ENCODE measurements at regions not wholly inside any gene's neighbourhood (a gene's known extent, or its start where the extent isn't known, plus 50 kb on each side); places are given as distances from the start of the nearest gene placed in this dataset.

- H2AFZ ChIP-seq (ENCODE audit: control insufficient read depth, low read depth, low read length): no peak overlapping the region
- no peak overlapping the region for H3K27ac ChIP-seq (ENCODE audit: control insufficient read depth, insufficient read depth)
- no peak for FAIRE-seq
- in situ Hi-C loops (cut with MboI) (no loop called here), intact Hi-C loops (cut with micrococcal nuclease; ENCODE audit: unreplicated experiment) (no loop called here)
- H3K4me3 ChIP-seq: no peak overlapping the region
- no peaks in the 10 kb centered on the region for H3K9me3 ChIP-seq (replicated peaks; ENCODE audit: control insufficient read depth, insufficient read depth, low read length)
- CTCF ChIA-PET: no interaction called here
- no peak overlapping the region for H3K4me2 ChIP-seq (ENCODE audit: control insufficient read depth, insufficient read depth)
- H3K79me2 ChIP-seq (ENCODE audit: control insufficient read depth, insufficient read depth, low read length): no peaks in the 10 kb centered on the region
- SMC1A ChIA-PET (ENCODE audit: uncharacterized antibody, unreplicated experiment): no interaction called here
- H3K4me1 ChIP-seq (ENCODE audit: control insufficient read depth, insufficient read depth, low read length): no peaks in the 10 kb centered on the region
- no peak for DNase-seq (ENCODE audit: low read depth, low spot score)
- no peaks in the 10 kb centered on the region; a peak in 1 of 4 replicates for H3K27me3 ChIP-seq (replicated peaks in 1 of 2; ENCODE audit: control insufficient read depth in 2 of 2, insufficient read depth in 2 of 2, low read length in 1 of 2)
- TF ChIP-seq SREBF1 (IDR thresholded peaks at IDR 0.05; ENCODE audit: low read length) (no peak), TCF12 (IDR thresholded peaks at IDR 0.05; ENCODE audit: low read depth, low read length) (no peak)
- ATAC-seq: no peak
- no TSS peak for BruUV-seq (replicated peaks)
- RAD21 ChIA-PET (ENCODE audit: unreplicated experiment): no interaction called here
- no peaks in the 10 kb centered on the region for H4K20me1 ChIP-seq (ENCODE audit: control insufficient read depth, insufficient read depth)
- POLR2A ChIA-PET: no interaction called here
- H3K9ac ChIP-seq (ENCODE audit: control insufficient read depth, insufficient read depth, low read length): no peak overlapping the region
- H3K36me3 ChIP-seq (ENCODE audit: control insufficient read depth in 2 of 2, insufficient read depth in 2 of 2, low read length in 1 of 2): no peaks in the 10 kb centered on the region
- WGBS (ENCODE audit: insufficient coverage, insufficient replicate concordance, low lambda C conversion rate, missing lambda C conversion rate): 68% methylated on average over 7 of the region's 7 CpGs
Observed at GRCh38 chr9:95788021-95788420, 87.5 kb upstream of the ERCC6L2 start.

GRCh38 chr9:95785209-95785608, 90.3 kb upstream of the ERCC6L2 start:
- no peak overlapping the region for H3K27ac ChIP-seq (ENCODE audit: control insufficient read depth, insufficient read depth)
- H2AFZ ChIP-seq (ENCODE audit: control insufficient read depth, low read depth, low read length): no peak overlapping the region
- no peak overlapping the region for H3K9ac ChIP-seq (ENCODE audit: control insufficient read depth, insufficient read depth, low read length)
- 78% methylated on average over 3 of the region's 3 CpGs for WGBS (ENCODE audit: insufficient coverage, insufficient replicate concordance, low lambda C conversion rate, missing lambda C conversion rate)
- H3K4me1 ChIP-seq (ENCODE audit: control insufficient read depth, insufficient read depth, low read length): no peaks in the 10 kb centered on the region
- H3K36me3 ChIP-seq (ENCODE audit: control insufficient read depth in 2 of 2, insufficient read depth in 2 of 2, low read length in 1 of 2): no peaks in the 10 kb centered on the region
- no peak overlapping the region for H3K4me2 ChIP-seq (ENCODE audit: control insufficient read depth, insufficient read depth)
- H3K79me2 ChIP-seq (ENCODE audit: control insufficient read depth, insufficient read depth, low read length): no peaks in the 10 kb centered on the region
- no peak for FAIRE-seq
- ATAC-seq: no peak
- no peaks in the 10 kb centered on the region for H3K9me3 ChIP-seq (replicated peaks; ENCODE audit: control insufficient read depth, insufficient read depth, low read length)
- H3K4me3 ChIP-seq: no peak overlapping the region
- H3K27me3 ChIP-seq (replicated peaks in 1 of 2; ENCODE audit: control insufficient read depth in 2 of 2, insufficient read depth in 2 of 2, low read length in 1 of 2): peaks cover 0 to 2% of the 10 kb centered on the region in 2 experiments; a peak in 2 of 4 replicates
- in situ Hi-C loops (cut with MboI): no loop called here
- SMC1A ChIA-PET (ENCODE audit: uncharacterized antibody, unreplicated experiment): no interaction called here
- no TSS peak for BruUV-seq (replicated peaks)
- CTCF ChIA-PET: interaction anchor here (0.7 kb wide), 1 partner anchor 241 kb away, joined by 3 read pairs; no protein-coding TSS in a partner anchor
- POLR2A ChIA-PET: no interaction called here
- intact Hi-C loops (cut with micrococcal nuclease; ENCODE audit: unreplicated experiment): no loop called here
- DNase-seq (ENCODE audit: low read depth, low spot score): no peak
- RAD21 ChIA-PET (ENCODE audit: unreplicated experiment): no interaction called here
- no peaks in the 10 kb centered on the region for H4K20me1 ChIP-seq (ENCODE audit: control insufficient read depth, insufficient read depth)
- no peak for TF ChIP-seq E4F1 (IDR thresholded peaks at IDR 0.05; ENCODE audit: borderline replicate concordance, partially characterized antibody)
- no peak for TF ChIP-seq CUX1 (IDR thresholded peaks at IDR 0.05; ENCODE audit: insufficient replicate concordance, low read depth, low read length)
- TF ChIP-seq ZBED1 (IDR thresholded peaks at IDR 0.05; ENCODE audit: borderline replicate concordance): no peak
- no peak for TF ChIP-seq CHD4 (IDR thresholded peaks at IDR 0.05)
- TF ChIP-seq IRF3 (IDR thresholded peaks at IDR 0.05): no peak
- no peak for TF ChIP-seq MAX (IDR thresholded peaks at IDR 0.05; ENCODE audit: low read depth, low read length)
- TF ChIP-seq NFYA (IDR thresholded peaks at IDR 0.05; ENCODE audit: borderline replicate concordance, low read depth, low read length): no peak
- no peak for TF ChIP-seq LARP7 (IDR thresholded peaks at IDR 0.05)
